ENCODE measurements at regions not wholly inside any gene's neighbourhood (a gene's known extent, or its start where the extent isn't known, plus 50 kb on each side); places are given as distances from the start of the nearest gene placed in this dataset.

DNA sequence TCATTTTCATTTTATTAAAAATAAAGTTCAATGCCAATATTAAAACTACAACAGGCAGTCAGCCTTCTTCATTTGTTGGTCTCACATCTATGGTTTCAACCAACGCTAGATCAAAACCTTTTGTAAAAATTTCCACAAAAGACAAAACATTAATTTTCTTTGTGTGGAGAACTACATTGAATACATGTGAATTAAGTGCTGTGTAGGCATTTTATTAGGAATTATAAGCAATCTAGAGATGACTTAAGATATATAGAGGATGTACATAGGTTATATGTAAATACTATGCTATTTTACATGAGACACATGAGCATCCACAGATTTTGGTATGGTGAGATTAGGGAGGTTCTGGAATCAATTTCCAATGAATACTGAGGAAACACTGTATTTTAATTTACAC is 94.2 kb downstream of the CYLC2 start:
- intact Hi-C loops (cut with micrococcal nuclease; ENCODE audit: unreplicated experiment): no loop called here
- H3K79me2 ChIP-seq (ENCODE audit: insufficient read depth, low read depth, low read length): no peaks in the 10 kb centered on the region
- no peaks in the 10 kb centered on the region for H3K9me2 ChIP-seq (ENCODE audit: insufficient read depth, low read length)
- H3K36me3 ChIP-seq (ENCODE audit: insufficient read depth, low read length): no peaks in the 10 kb centered on the region
- no peak for DNase-seq (ENCODE audit: low spot score)
- CTCF ChIA-PET (ENCODE audit: unreplicated experiment): no interaction called here
- no peaks in the 10 kb centered on the region for H3K4me1 ChIP-seq (ENCODE audit: insufficient read depth, low read length, poor library complexity, severe bottlenecking)
- no peak overlapping the region for H3K27ac ChIP-seq (ENCODE audit: low read depth, low read length, poor library complexity, severe bottlenecking)
- no peak overlapping the region for H3K4me2 ChIP-seq (ENCODE audit: low read length)
- no peak overlapping the region for H2AFZ ChIP-seq (ENCODE audit: low read length)
- no peaks in the 10 kb centered on the region for H3K9me3 ChIP-seq (ENCODE audit: low read length)
- POLR2A ChIA-PET: interaction anchor here (0.5 kb wide), 1 partner anchor 483 kb away, joined by 4 read pairs; no protein-coding TSS in a partner anchor
- no peaks in the 10 kb centered on the region for H4K20me1 ChIP-seq (ENCODE audit: insufficient read depth, low read length)
- H3K4me3 ChIP-seq (ENCODE audit: low read depth, low read length, poor library complexity, severe bottlenecking): no peak overlapping the region
- TF ChIP-seq, protein P1, sequence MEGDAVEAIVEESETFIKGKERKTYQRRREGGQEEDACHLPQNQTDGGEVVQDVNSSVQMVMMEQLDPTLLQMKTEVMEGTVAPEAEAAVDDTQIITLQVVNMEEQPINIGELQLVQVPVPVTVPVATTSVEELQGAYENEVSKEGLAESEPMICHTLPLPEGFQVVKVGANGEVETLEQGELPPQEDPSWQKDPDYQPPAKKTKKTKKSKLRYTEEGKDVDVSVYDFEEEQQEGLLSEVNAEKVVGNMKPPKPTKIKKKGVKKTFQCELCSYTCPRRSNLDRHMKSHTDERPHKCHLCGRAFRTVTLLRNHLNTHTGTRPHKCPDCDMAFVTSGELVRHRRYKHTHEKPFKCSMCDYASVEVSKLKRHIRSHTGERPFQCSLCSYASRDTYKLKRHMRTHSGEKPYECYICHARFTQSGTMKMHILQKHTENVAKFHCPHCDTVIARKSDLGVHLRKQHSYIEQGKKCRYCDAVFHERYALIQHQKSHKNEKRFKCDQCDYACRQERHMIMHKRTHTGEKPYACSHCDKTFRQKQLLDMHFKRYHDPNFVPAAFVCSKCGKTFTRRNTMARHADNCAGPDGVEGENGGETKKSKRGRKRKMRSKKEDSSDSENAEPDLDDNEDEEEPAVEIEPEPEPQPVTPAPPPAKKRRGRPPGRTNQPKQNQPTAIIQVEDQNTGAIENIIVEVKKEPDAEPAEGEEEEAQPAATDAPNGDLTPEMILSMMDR (conservative IDR thresholded peaks at IDR 0.05; ENCODE audit: low read length): no peak
- no peak for TF ChIP-seq EZH2phosphoT487 (IDR thresholded peaks at IDR 0.05; ENCODE audit: borderline replicate concordance, low read depth, low read length)
- no TSS peak for BruUV-seq (replicated peaks)

DNA sequence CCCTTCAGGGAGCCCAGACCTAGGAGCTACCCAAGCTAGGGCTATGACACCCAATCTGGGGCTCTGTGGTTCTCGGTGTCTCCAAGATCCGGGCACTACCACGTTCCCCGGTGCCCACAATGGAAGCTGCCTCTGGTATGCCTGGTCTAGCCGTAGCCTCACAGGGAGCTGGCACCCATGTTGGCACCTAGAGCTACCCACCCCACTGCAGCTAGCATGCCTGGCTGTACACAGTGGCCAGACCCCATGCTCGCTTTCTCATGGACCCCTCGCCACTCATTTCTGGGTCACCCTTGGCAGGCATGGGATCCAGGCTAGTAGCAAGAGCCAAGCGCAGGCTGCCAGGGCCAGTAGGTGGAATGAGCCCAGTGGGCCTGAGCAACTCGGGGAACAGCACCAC is 109.0 kb downstream of the CYLC2 start:
- CTCF ChIA-PET (ENCODE audit: unreplicated experiment): no interaction called here

DNA sequence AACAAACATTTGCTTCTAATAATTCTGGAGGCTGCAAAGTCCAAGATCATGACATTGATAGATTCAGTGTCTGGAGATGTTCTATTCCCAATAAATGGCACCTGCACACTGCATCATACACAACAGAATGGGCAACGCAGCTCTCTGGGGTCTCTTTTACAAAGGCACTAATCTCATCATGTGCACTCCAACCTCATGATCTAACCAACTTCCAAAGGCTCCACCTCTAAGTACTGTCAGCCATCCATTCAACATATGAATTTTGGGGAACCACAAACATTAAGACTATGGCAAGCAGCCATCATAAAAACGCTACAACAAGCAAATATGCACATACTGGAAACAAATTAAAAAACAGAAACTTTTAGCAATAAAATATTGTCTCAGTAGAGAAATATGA is 121.1 kb downstream of the CYLC2 start:
- Histone ChIP-seq H3K4me3 (ENCODE audit: low read depth, low read length, poor library complexity, severe bottlenecking) (no peak overlapping the region), H3K4me2 (ENCODE audit: low read length) (no peak overlapping the region), H3K9me3 (ENCODE audit: low read length) (no peaks in the 10 kb centered on the region), H3K27ac (ENCODE audit: low read depth, low read length, poor library complexity, severe bottlenecking) (no peak overlapping the region), H3K4me1 (ENCODE audit: insufficient read depth, low read length, poor library complexity, severe bottlenecking) (no peaks in the 10 kb centered on the region), H4K20me1 (ENCODE audit: insufficient read depth, low read length) (no peaks in the 10 kb centered on the region), H3K9me2 (ENCODE audit: insufficient read depth, low read length) (no peaks in the 10 kb centered on the region), H2AFZ (ENCODE audit: low read length) (no peak overlapping the region), H3K79me2 (ENCODE audit: insufficient read depth, low read depth, low read length) (no peaks in the 10 kb centered on the region), H3K36me3 (ENCODE audit: insufficient read depth, low read length) (no peaks in the 10 kb centered on the region)
- intact Hi-C loops (cut with micrococcal nuclease; ENCODE audit: unreplicated experiment): no loop called here
- ChIA-PET POLR2A (no interaction called here), CTCF (ENCODE audit: unreplicated experiment) (no interaction called here)
- BruUV-seq (replicated peaks): no TSS peak
- DNase-seq (ENCODE audit: low spot score): no peak
- TF ChIP-seq, protein P1 (conservative IDR thresholded peaks at IDR 0.05; ENCODE audit: low read length): no peak
- TF ChIP-seq EZH2phosphoT487 (IDR thresholded peaks at IDR 0.05; ENCODE audit: borderline replicate concordance, low read depth, low read length): no peak

More for the DNA sequence above, 109.0 kb downstream of the CYLC2 start:
- H3K9me3 ChIP-seq (ENCODE audit: low read length): no peaks in the 10 kb centered on the region
- TF ChIP-seq EZH2phosphoT487 (IDR thresholded peaks at IDR 0.05; ENCODE audit: borderline replicate concordance, low read depth, low read length): no peak
- TF ChIP-seq, protein P1 (conservative IDR thresholded peaks at IDR 0.05; ENCODE audit: low read length): no peak
- intact Hi-C loops (cut with micrococcal nuclease; ENCODE audit: unreplicated experiment): no loop called here
- H3K36me3 ChIP-seq (ENCODE audit: insufficient read depth, low read length): no peaks in the 10 kb centered on the region
- H3K4me1 ChIP-seq (ENCODE audit: insufficient read depth, low read length, poor library complexity, severe bottlenecking): no peaks in the 10 kb centered on the region
- no peak overlapping the region for H3K27ac ChIP-seq (ENCODE audit: low read depth, low read length, poor library complexity, severe bottlenecking)
- no peak overlapping the region for H2AFZ ChIP-seq (ENCODE audit: low read length)
- no TSS peak for BruUV-seq (replicated peaks)
- DNase-seq (ENCODE audit: low spot score): no peak
- H3K4me3 ChIP-seq (ENCODE audit: low read depth, low read length, poor library complexity, severe bottlenecking): no peak overlapping the region
- no peaks in the 10 kb centered on the region for H3K79me2 ChIP-seq (ENCODE audit: insufficient read depth, low read depth, low read length)
- no peak overlapping the region for H3K4me2 ChIP-seq (ENCODE audit: low read length)
- POLR2A ChIA-PET: no interaction called here
- H4K20me1 ChIP-seq (ENCODE audit: insufficient read depth, low read length): no peaks in the 10 kb centered on the region
- H3K9me2 ChIP-seq (ENCODE audit: insufficient read depth, low read length): no peaks in the 10 kb centered on the region

Data from OCI-LY7 (cell line).